Upper lobe of left lung (tissue), 6 donors: ENCODE measurements at regions not wholly inside any gene's neighbourhood (a gene's known extent, or its start where the extent isn't known, plus 50 kb on each side); places are given as distances from the start of the nearest gene placed in this dataset.

Experiments
- ATAC-seq, 2 donors: fragments of 200-7000 bp; cut with Tn5 transposase; one replicate each; pipeline ENCODE4 v1.9.1; 2022; ENCODE audit warnings: mild to moderate bottlenecking in 2 of 2, moderate library complexity in 2 of 2; ENCODE audit not compliant: low FRiP score in 2 of 2
- DNase-seq, 2 donors: peaks; one replicate each; pipeline ENCODE4 v3.0.0-alpha.2; 2019 to 2020
- H3K27ac ChIP-seq, 4 donors: fragments of 200-600 bp; sonication (generic); one replicate each; pipeline ENCODE4 v1.5.1; 2016 to 2019
- H3K27me3 ChIP-seq, 4 donors: fragments of 200-600 bp; sonication (generic); one replicate each; pipeline ENCODE4 v1.5.1; 2017 to 2019
- H3K36me3 ChIP-seq, 4 donors: fragments of 200-600 bp; sonication (generic); one replicate each; pipeline ENCODE4 v1.5.1; 2016 to 2019
- H3K4me1 ChIP-seq, 4 donors: fragments of 200-600 bp; sonication (generic); one replicate each; pipeline ENCODE4 v1.5.1; 2018 to 2019
- H3K4me3 ChIP-seq, 4 donors: fragments of 200-600 bp; sonication (generic); one replicate each; pipeline ENCODE4 v1.5.1; 2017 to 2019; ENCODE audit warnings: mild to moderate bottlenecking in 2 of 4, moderate library complexity in 1 of 4
- H3K9me3 ChIP-seq, 4 donors: fragments of 200-600 bp; sonication (generic); one replicate each; pipeline ENCODE4 v1.5.1; 2018 to 2019
- EP300 ChIP-seq, 4 donors: sonication (generic); formaldehyde crosslinking; IDR thresholded peaks; one replicate each; pipeline ENCODE4 v1.5.1; 2017; ENCODE audit warnings: antibody characterized with exemption in 4 of 4, control low read depth in 2 of 4
- POLR2A ChIP-seq, 4 donors: fragments of 450-650 bp; IDR thresholded peaks; one replicate each; pipeline ENCODE4 v1.5.1; 2016 to 2017; ENCODE audit warnings: antibody characterized with exemption in 4 of 4, mild to moderate bottlenecking in 2 of 4
- POLR2AphosphoS5 ChIP-seq, 2 donors: sonication (generic); formaldehyde crosslinking; IDR thresholded peaks; one replicate each; pipeline ENCODE4 v1.5.1; 2017; ENCODE audit warnings: antibody characterized with exemption in 2 of 2
- WGBS, 2 donors: methylation state at CpG; one replicate each; pipeline ENCODE4 v1.1.5; 2017 to 2018; 5-methylcytosine and 5-hydroxymethylcytosine counted together
- TF ChIP-seq, protein P1 (sequence below), 6 experiments: fragments of 450-650 bp in 4 of 6; fragments of 200-600 bp in 2 of 6; sonication (generic) in 2 of 6; IDR thresholded peaks; one replicate each; pipeline ENCODE4 v1.5.1; 2016 to 2019; ENCODE audit warnings: antibody characterized with exemption in 6 of 6
- donor health status: DM: no; HTN: no; CAD: no; lungs with moderate emphysema.
- donor health status: DM: no; HTN: yes; CAD: no; lungs with severe emphysema.

- H3K4me1 ChIP-seq, result no peaks in the 10 kb centered on the region
- no peak overlapping the region for H3K27ac ChIP-seq
- DNase-seq, result no peak
- H3K4me3 ChIP-seq, result no peak overlapping the region
- WGBS, 2 donors, result 85 to 100% methylated on average over 2 of the region's 2 CpGs
- no peaks in the 10 kb centered on the region for H3K9me3 ChIP-seq
- no peaks in the 10 kb centered on the region for H3K36me3 ChIP-seq
- TF ChIP-seq POLR2A (IDR thresholded peaks at IDR 0.05), result no peak
- TF ChIP-seq, protein P1, sequence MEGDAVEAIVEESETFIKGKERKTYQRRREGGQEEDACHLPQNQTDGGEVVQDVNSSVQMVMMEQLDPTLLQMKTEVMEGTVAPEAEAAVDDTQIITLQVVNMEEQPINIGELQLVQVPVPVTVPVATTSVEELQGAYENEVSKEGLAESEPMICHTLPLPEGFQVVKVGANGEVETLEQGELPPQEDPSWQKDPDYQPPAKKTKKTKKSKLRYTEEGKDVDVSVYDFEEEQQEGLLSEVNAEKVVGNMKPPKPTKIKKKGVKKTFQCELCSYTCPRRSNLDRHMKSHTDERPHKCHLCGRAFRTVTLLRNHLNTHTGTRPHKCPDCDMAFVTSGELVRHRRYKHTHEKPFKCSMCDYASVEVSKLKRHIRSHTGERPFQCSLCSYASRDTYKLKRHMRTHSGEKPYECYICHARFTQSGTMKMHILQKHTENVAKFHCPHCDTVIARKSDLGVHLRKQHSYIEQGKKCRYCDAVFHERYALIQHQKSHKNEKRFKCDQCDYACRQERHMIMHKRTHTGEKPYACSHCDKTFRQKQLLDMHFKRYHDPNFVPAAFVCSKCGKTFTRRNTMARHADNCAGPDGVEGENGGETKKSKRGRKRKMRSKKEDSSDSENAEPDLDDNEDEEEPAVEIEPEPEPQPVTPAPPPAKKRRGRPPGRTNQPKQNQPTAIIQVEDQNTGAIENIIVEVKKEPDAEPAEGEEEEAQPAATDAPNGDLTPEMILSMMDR (IDR thresholded peaks at IDR 0.05), result no peak
- TF ChIP-seq EP300 (IDR thresholded peaks at IDR 0.05), result no peak
- no peak for TF ChIP-seq POLR2AphosphoS5 (IDR thresholded peaks at IDR 0.05)
- no peak for ATAC-seq
- H3K27me3 ChIP-seq, result no peaks in the 10 kb centered on the region
Observed at GRCh38 chr4:89658701-89659024, 178.3 kb downstream of the SNCA start.

GRCh38 chr4:89657931-89658700 is 178.8 kb downstream of the SNCA start:
- 50 to 55% methylated on average over 3 of the region's 3 CpGs for WGBS, 2 donors
- no peak overlapping the region for H3K27ac ChIP-seq
- DNase-seq, result no peak
- H3K9me3 ChIP-seq, result no peaks in the 10 kb centered on the region
- TF ChIP-seq EP300 (IDR thresholded peaks at IDR 0.05) (no peak), POLR2A (IDR thresholded peaks at IDR 0.05) (no peak), POLR2AphosphoS5 (IDR thresholded peaks at IDR 0.05) (no peak)
- TF ChIP-seq, protein P1 (IDR thresholded peaks at IDR 0.05), result peak in 1 of 6 experiments; percentile 11
- no peaks in the 10 kb centered on the region for H3K27me3 ChIP-seq
- no peaks in the 10 kb centered on the region for H3K4me1 ChIP-seq
- no peak for ATAC-seq
- no peaks in the 10 kb centered on the region for H3K36me3 ChIP-seq
- H3K4me3 ChIP-seq, result no peak overlapping the region

DNA sequence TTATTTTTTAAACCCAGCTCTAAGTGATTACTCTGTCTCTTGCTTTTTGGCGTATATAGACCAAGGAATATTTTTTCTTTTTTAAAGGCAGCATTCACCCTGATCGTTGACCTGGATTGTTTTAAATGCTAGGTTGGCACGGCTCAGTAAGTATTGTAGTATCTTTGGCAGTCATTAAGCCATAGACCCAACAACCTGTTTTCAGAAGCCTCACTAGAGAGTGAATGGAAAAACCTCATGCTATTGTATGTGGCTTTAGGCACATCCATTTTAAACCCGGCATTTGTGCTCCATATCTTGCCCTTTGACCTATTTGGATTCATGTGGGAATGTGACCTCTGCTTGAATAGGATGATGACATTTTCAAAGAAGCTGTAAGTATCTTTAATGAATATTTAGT is 183.9 kb downstream of the SNCA start:
- H3K36me3 ChIP-seq, result no peaks in the 10 kb centered on the region
- no peaks in the 10 kb centered on the region for H3K9me3 ChIP-seq
- DNase-seq (no peak), ATAC-seq (no peak)
- H3K4me3 ChIP-seq, result no peak overlapping the region
- 73 to 84% methylated on average over 4 of the region's 4 CpGs for WGBS, 2 donors
- no peak overlapping the region for H3K27ac ChIP-seq
- TF ChIP-seq EP300 (IDR thresholded peaks at IDR 0.05) (no peak), POLR2AphosphoS5 (IDR thresholded peaks at IDR 0.05) (no peak), POLR2A (IDR thresholded peaks at IDR 0.05) (no peak)
- TF ChIP-seq, protein P1 (IDR thresholded peaks at IDR 0.05), result no peak
- no peaks in the 10 kb centered on the region for H3K27me3 ChIP-seq
- no peaks in the 10 kb centered on the region for H3K4me1 ChIP-seq

GRCh38 chr4:89645482-89645881 is 191.5 kb downstream of the SNCA start:
- no peak for ATAC-seq
- Histone ChIP-seq H3K36me3 (no peaks in the 10 kb centered on the region), H3K27ac (no peak overlapping the region), H3K4me1 (no peaks in the 10 kb centered on the region), H3K27me3 (no peaks in the 10 kb centered on the region), H3K9me3 (no peaks in the 10 kb centered on the region), H3K4me3 (no peak overlapping the region)
- TF ChIP-seq POLR2A (IDR thresholded peaks at IDR 0.05), result no peak
- TF ChIP-seq, protein P1 (IDR thresholded peaks at IDR 0.05), result no peak
- TF ChIP-seq EP300 (IDR thresholded peaks at IDR 0.05), result no peak
- TF ChIP-seq POLR2AphosphoS5 (IDR thresholded peaks at IDR 0.05), result no peak
- 73 to 74% methylated on average over 1 of the region's 1 CpG for WGBS, 2 donors
- no peak for DNase-seq

DNA sequence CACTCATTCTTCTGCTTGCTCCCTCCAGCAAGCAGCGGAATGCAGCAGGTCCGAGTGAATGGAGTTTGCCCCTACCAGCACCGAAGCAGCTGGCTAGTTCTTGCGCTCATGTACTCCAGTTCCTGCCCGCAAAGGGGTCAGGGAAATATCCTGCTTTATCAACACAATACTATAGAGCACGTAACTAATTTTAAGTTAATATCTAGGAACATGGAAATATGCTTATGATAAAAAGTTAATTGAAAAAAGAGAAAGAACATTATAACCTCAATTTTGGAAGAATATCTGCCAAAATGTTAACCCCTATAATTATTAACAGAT is 195.6 kb downstream of the SNCA start:
- ATAC-seq (no peak), DNase-seq (no peak)
- TF ChIP-seq EP300 (IDR thresholded peaks at IDR 0.05), result no peak
- no peak for TF ChIP-seq POLR2A (IDR thresholded peaks at IDR 0.05)
- no peak for TF ChIP-seq POLR2AphosphoS5 (IDR thresholded peaks at IDR 0.05)
- TF ChIP-seq, protein P1 (IDR thresholded peaks at IDR 0.05), result no peak
- H3K27ac ChIP-seq, result no peak overlapping the region
- no peaks in the 10 kb centered on the region for H3K9me3 ChIP-seq
- H3K4me1 ChIP-seq, result no peaks in the 10 kb centered on the region
- H3K4me3 ChIP-seq, result no peak overlapping the region
- H3K36me3 ChIP-seq, result no peaks in the 10 kb centered on the region
- 50 to 58% methylated on average over 5 to 6 of the region's 6 CpGs for WGBS, 2 donors
- no peaks in the 10 kb centered on the region for H3K27me3 ChIP-seq
